ENCODE measurements at regions not wholly inside any gene's neighbourhood (a gene's known extent, or its start where the extent isn't known, plus 50 kb on each side); places are given as distances from the start of the nearest gene placed in this dataset.

DNA sequence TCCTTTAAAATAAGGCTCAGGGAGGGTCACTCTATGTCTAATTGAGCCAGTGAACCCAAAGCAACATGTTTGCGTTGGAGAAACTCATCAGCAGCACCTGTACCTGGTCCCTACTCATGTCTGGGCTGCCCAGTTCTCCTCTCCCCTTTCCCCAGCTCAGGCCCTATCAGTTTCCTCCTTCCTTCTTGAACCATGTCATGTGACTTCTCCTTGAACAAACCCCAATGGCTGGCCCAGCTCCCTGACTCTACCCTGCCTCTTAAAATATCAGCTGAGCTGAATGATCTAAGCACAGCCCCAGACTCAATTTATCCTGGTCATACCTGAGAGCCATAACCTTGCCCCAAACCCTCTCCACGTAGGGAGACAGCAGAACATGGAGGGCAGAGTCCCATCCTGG, 290.9 kb downstream of the LPIN1 start:
- H3K27me3 Mint-ChIP-seq, result no peaks in the 10 kb centered on the region
- peaks cover 5% of the 10 kb centered on the region for H3K4me1 Mint-ChIP-seq (ENCODE audit: low read depth)
- no peaks in the 10 kb centered on the region for H3K9me3 Mint-ChIP-seq (ENCODE audit: low read depth)
- DNase-seq (ENCODE audit: low spot score, unreplicated experiment), result no peak
- no peak overlapping the region for H3K4me3 Mint-ChIP-seq (ENCODE audit: low read depth)
- H3K27ac Mint-ChIP-seq, result no peak overlapping the region
- H3K36me3 Mint-ChIP-seq (ENCODE audit: insufficient read depth), result no peaks in the 10 kb centered on the region
- TF ChIP-seq, protein P1, sequence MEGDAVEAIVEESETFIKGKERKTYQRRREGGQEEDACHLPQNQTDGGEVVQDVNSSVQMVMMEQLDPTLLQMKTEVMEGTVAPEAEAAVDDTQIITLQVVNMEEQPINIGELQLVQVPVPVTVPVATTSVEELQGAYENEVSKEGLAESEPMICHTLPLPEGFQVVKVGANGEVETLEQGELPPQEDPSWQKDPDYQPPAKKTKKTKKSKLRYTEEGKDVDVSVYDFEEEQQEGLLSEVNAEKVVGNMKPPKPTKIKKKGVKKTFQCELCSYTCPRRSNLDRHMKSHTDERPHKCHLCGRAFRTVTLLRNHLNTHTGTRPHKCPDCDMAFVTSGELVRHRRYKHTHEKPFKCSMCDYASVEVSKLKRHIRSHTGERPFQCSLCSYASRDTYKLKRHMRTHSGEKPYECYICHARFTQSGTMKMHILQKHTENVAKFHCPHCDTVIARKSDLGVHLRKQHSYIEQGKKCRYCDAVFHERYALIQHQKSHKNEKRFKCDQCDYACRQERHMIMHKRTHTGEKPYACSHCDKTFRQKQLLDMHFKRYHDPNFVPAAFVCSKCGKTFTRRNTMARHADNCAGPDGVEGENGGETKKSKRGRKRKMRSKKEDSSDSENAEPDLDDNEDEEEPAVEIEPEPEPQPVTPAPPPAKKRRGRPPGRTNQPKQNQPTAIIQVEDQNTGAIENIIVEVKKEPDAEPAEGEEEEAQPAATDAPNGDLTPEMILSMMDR (IDR thresholded peaks at IDR 0.05; ENCODE audit: unreplicated experiment), result no peak

DNA sequence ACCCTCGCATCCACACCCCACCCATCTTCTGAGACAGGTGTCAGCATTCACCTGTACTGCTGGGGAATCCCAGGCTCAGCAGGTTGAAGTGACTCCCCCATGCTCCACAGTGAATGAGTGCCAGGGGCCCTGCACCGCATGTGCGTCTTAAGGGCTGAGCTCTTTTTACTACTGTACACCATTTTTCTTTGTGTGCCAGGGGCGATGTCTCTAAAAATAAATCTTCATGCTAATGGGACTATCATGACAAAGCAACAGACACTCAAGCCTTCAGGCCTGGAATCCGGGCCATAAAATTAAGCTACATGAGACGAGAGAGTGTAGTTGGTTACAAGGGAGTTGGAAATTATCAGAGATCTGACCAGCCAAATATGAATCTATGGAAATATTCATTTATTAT, 294.8 kb downstream of the LPIN1 start:
- peaks cover 3% of the 10 kb centered on the region for H3K27me3 Mint-ChIP-seq
- DNase-seq (ENCODE audit: low spot score, unreplicated experiment), result no peak
- H3K4me3 Mint-ChIP-seq (ENCODE audit: low read depth), result no peak overlapping the region
- H3K4me1 Mint-ChIP-seq (ENCODE audit: low read depth), result no peaks in the 10 kb centered on the region
- TF ChIP-seq, protein P1 (IDR thresholded peaks at IDR 0.05; ENCODE audit: unreplicated experiment), result no peak
- H3K9me3 Mint-ChIP-seq (ENCODE audit: low read depth), result no peaks in the 10 kb centered on the region
- no peaks in the 10 kb centered on the region for H3K36me3 Mint-ChIP-seq (ENCODE audit: insufficient read depth)
- no peak overlapping the region for H3K27ac Mint-ChIP-seq

DNA sequence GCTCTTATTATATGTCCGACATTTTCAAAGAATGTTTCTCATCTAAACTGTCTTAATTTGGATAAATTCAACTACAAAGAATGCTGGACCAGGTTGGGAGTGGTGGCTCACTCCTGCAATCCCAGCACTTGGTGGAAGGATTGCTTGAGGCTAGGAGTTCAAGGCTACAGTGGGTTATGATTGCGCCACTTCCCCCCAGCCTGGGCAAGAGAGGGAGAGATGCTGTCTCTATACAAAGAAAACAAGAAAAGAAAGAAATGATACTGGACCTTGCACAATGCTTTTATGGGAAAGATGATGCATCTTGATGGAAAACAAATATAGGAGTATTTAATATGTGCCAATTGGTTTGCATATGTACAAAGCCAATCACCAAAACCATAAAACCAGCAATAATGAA, 296.7 kb downstream of the LPIN1 start:
- Mint-ChIP-seq H3K27ac (no peak overlapping the region), H3K4me3 (ENCODE audit: low read depth) (no peak overlapping the region), H3K36me3 (ENCODE audit: insufficient read depth) (no peaks in the 10 kb centered on the region), H3K9me3 (ENCODE audit: low read depth) (no peaks in the 10 kb centered on the region), H3K27me3 (peaks cover 3% of the 10 kb centered on the region), H3K4me1 (ENCODE audit: low read depth) (no peaks in the 10 kb centered on the region)
- TF ChIP-seq, protein P1 (IDR thresholded peaks at IDR 0.05; ENCODE audit: unreplicated experiment), result no peak
- DNase-seq (ENCODE audit: low spot score, unreplicated experiment), result no peak

DNA sequence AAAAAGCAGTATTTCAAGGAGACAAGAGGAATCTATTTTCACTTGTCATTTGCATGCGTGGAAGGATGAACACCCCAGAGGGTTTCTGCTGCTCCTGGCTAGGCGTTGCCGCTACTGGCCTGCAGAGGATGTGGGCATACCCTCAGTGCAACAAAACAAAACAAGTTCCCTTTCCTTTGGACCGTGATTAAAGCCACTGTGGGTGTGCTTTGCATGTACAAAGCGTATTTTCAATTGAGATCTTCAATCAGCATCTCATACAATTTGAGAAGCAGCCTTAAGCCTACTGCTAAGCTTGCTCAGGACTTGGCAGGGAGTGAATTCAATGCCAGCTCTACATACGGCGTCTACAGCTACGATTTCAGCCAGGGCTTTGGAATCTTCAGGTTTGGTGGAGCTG, 298.4 kb downstream of the LPIN1 start:
- no peak for DNase-seq (ENCODE audit: low spot score, unreplicated experiment)
- no peaks in the 10 kb centered on the region for H3K36me3 Mint-ChIP-seq (ENCODE audit: insufficient read depth)
- TF ChIP-seq, protein P1 (IDR thresholded peaks at IDR 0.05; ENCODE audit: unreplicated experiment), result no peak
- peaks cover 3% of the 10 kb centered on the region for H3K27me3 Mint-ChIP-seq
- H3K9me3 Mint-ChIP-seq (ENCODE audit: low read depth), result no peaks in the 10 kb centered on the region
- H3K4me1 Mint-ChIP-seq (ENCODE audit: low read depth), result no peaks in the 10 kb centered on the region
- no peak overlapping the region for H3K4me3 Mint-ChIP-seq (ENCODE audit: low read depth)
- H3K27ac Mint-ChIP-seq, result no peak overlapping the region

DNA sequence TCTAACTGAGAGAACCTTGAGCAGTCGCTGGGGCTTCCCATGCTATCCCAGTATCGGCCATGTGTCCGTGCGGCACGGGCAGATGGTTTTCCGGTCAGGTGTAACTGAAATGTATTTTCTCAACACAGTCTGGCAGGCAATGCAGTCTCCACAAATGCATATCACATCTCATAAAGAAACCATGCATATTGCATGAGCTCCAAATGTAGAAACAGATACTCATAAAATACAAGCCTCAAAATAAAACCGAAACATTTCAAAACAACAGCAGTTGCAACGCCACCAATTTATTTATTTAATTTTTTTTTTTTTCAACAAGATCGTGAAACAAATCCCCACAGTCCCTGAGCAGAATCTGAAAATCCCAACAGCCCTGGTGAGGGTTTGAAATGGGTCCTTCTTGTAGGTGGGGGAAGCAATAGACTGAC, 299.4 kb downstream of the LPIN1 start:
- no peak for DNase-seq (ENCODE audit: low spot score, unreplicated experiment)
- Mint-ChIP-seq H3K27ac (no peak overlapping the region), H3K4me3 (ENCODE audit: low read depth) (no peak overlapping the region), H3K4me1 (ENCODE audit: low read depth) (no peaks in the 10 kb centered on the region), H3K36me3 (ENCODE audit: insufficient read depth) (no peaks in the 10 kb centered on the region), H3K9me3 (ENCODE audit: low read depth) (no peaks in the 10 kb centered on the region), H3K27me3 (peaks cover 3% of the 10 kb centered on the region)
- TF ChIP-seq, protein P1 (IDR thresholded peaks at IDR 0.05; ENCODE audit: unreplicated experiment), result no peak

Measured in progenitor cell of endocrine pancreas (in vitro differentiated cells).